Activated T-cell treated with anti-CD3 and anti-CD28 coated beads, Interleukin-2, amount 50 U/mL, for 48 hours (primary cell): ENCODE measurements at regions not wholly inside any gene's neighbourhood (a gene's known extent, or its start where the extent isn't known, plus 50 kb on each side); places are given as distances from the start of the nearest gene placed in this dataset.
"Not testable (repeated sequence)": the region's sequence is repeated elsewhere in the genome, so short reads cannot be mapped to it uniquely, and the experiment has no call there.

Experiments
- DNase-seq, 2 experiments: peaks; one replicate each; pipeline ENCODE4 v3.0.0-alpha.2; 2020

DNA sequence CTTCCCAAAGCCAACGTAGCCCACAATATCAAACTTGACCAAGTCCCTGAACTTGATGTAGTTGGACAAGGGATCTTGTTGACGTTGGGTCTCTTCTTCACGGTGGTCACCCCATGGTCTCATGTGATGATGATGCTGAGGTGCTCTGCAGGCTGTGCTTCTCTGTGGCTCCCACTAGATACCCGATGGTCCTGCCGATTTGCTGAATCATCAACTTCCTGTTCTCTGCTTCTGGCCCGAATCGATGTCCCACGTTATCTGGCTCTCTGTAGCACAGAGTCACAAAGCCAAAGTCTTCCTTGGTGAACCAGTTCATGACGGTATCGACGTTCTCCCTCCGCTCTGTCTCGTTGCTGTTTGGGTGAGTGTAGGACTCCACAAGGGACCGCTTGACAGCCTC, 201.0 kb downstream of the ADRA2C start:
- DNase-seq, result not testable (repeated sequence)

DNA sequence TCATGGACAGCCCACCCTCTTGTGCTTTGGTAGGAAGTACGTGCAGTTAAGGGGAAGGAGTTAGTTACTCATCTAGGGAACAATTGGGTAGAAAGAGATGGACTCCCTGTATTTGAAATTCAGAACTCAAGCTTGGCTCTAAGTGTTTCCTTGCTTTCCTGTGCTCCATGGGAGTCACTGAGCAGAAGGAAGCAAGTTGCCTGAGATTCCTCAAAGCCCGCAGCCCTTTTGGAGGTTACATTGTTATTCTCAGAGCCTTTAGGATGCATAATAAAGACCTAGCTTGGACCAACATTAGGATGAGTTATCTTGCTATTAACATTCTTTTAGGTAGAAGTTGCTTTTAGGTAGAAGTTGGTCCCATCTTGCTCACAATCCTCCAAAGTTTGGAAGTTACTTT, 206.4 kb downstream of the ADRA2C start:
- DNase-seq, result not testable (repeated sequence)

- not testable (repeated sequence) for DNase-seq
Measured at GRCh38 chr4:3973581-3974200, 207.5 kb downstream of the ADRA2C start.

DNA sequence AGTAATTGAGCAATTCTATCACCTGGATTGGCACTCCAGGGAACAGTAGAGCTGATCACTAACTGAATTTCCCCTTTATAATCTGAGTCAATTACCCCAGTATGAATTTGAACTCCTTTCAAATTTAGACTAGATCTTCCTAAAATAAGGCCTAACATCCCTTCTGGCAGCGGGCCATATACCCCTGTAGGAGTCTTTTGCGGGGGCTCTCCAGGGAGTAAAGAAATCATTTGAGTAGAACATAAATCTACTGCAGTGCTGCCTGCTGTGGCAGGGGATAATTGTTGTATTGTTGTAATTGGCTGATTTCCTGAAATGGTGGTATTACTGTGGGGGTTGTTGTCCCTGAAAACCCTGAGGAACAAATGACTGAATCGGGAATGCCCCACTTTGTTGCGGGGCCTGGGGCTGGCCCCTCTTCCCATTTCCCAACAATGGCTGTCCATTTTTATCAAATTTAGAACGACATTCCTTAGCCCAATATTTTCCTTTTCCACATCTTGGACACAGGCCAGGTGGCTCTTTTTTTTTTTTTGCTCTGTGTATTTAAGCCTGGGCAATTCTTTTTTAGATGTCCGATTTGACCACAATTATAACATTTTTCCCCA, 217.4 kb downstream of the ADRA2C start:
- DNase-seq, result not testable (repeated sequence)

- DNase-seq, result not testable (repeated sequence)
Measured at GRCh38 chr4:3984796-3985195, 218.6 kb downstream of the ADRA2C start.

- not testable (repeated sequence) for DNase-seq
Measured at GRCh38 chr4:3986412-3986811, 220.2 kb downstream of the ADRA2C start.

DNA sequence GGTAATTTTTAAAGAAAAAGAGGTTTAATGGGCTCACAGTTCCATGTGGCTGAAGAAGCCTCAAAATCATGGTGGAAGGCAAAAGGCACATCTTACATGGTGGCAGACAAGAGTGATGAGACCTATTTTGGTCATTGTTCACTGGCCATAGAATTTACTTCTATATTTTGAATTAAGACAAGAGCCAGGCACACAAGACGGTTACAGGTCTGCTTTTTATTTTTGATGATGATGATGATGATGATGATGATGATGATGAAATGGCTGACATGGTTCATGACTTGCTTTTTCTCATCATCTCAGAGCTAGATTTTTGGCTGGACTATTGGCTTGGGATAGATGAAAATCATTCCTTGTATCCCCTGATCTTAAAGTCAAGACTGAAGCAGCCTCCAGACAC, 229.3 kb downstream of the OTOP1 start:
- DNase-seq, result not testable (repeated sequence)

- not testable (repeated sequence) for DNase-seq
Measured at GRCh38 chr4:4004036-4004435, 222.7 kb downstream of the OTOP1 start.

GRCh38 chr4:4004702-4005101, 222.0 kb downstream of the OTOP1 start:
- not testable (repeated sequence) for DNase-seq

GRCh38 chr4:4006356-4006755, 220.4 kb downstream of the OTOP1 start:
- not testable (repeated sequence) for DNase-seq

- not testable (repeated sequence) for DNase-seq
Measured at GRCh38 chr4:4019071-4019470, 207.7 kb downstream of the OTOP1 start.

DNA sequence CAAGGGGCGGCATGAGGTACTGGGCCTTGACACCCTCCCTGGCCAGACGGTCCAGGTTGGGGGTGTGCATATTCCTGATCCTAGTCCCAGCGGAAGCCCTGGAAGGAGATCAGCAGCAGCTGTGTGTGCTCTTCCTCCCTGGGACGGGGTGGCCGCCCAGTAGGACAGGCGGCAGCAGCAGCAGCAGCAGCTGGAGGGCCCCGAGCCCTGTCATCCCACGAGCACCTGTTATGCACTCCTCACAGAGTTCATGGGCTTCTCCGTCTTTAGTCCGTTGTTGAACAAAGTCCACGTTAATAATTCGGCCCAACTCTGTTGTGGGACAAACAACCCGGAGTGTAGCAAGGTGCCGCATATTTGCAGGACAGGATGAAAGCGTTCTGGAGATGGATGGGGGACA, 205.6 kb downstream of the OTOP1 start:
- not testable (repeated sequence) for DNase-seq

GRCh38 chr4:4026708-4027107, 200.0 kb downstream of the OTOP1 start:
- not testable (repeated sequence) for DNase-seq

DNA sequence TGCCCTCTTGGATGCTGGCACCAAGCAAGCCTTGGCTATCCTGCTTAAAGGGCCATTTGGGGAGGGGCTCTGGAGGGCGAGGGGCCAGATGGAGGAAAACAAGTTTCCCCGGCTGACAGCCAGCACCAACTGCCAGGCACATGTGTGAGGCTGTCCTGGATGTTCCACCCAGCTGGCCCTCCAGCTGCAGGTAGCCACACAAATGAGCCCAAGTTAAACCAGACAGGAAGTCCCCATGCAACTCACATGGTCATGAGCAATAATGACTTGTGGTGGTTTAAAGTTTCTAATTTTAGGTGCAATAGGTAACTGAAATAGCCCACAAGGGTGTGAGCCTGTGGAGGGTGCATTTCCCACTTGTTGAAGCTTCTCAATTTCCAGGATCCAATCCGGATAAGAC, 198.0 kb downstream of the OTOP1 start:
- DNase-seq, result not testable (repeated sequence)

DNA sequence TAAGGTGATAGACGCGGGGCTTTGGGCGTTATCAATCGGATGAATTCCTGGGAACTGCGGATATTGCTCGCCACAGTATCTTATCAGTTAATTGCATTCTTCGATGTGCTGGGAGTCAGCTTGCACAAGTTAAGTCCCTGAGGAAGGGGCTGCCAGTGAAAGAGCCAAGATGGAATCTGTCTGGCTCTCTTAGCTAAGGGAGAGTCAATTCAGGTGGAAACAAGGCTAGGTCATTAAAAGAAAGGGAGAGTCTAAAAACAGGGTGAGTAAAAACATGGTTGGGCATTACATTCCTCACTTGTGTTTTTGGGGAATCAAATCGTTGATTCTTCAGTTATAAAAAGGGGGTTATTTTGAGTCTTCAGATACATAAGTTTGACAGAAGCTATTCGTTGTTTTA, 196.2 kb downstream of the OTOP1 start:
- DNase-seq, result not testable (repeated sequence)

- DNase-seq, result not testable (repeated sequence)
Measured at GRCh38 chr4:4031446-4032135, 195.1 kb downstream of the OTOP1 start.

DNA sequence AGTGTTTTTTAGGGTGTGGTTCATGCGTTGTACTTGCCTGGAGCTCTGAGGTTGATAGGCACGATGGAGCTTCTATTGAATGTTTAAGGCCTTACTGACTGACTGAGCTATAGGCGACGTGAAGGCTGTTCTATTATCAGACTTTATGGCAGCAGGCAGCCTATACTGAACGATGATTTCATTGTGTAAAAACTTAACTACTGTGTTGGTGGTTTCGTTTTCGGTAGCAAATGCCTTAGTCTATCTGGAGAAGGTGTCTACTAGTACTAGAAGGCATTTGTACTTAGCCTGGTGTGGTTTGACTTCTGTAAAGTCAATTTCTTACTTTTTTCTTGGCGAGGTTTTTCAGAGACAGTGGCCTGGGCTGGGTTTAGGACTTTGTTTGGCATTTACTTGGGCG, 194.4 kb downstream of the OTOP1 start:
- DNase-seq, result not testable (repeated sequence)

GRCh38 chr4:4032801-4033605, 193.7 kb downstream of the OTOP1 start:
- not testable (repeated sequence) for DNase-seq

DNA sequence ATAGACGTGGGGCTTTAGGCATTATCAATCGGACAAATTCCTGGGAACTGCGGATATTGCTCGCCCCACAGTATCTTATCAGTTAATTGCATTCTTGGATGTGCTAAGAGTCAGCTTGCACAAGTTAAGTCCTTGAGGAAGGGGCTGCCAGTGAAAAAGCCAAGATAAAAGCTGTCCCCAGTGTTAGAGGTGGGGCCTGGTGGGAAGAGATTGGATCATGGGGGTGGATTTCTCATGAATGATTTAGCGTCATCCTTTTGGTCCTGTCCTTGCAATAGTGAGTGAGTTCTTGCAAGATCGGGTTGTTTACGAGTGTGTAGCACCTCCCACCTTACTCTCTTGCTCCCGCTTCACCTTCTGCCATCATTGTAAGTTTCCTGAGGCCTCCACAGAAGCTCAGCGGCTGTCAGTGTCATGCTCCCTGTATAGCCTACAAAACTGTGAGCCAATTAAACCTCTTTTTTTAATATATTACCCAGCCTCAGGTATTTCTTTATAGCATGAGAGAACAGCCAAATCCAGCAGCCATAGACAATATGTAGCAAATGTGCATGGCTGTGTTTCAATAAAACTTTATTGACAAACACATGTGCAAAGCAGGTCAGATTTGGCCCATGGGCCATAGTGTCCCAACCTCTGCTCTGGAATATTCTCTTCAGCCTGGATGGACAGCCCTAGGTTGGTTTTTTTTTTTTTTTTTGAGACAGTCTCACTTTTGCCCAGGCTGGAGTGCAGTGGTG, 189.2 kb downstream of the OTOP1 start:
- DNase-seq, result not testable (repeated sequence)

DNA sequence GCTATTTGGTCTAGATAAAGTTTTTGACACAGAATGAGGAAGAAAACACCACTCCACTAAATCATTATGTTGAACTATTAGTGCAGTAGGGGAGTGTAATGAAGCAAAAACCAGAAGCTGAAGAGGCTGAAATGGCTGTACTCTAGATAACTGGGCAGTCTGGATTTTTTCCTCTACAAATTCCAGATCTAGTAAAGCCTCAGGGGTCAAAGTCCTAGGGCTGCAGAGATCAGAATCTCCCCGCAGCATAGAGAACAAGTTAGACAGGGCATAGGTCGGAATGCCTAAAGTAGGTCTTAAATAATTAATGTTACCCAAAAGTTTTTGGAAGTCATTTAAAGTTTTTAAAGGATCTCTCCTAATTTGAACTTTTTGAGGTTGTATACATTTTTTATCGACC, 180.9 kb downstream of the OTOP1 start:
- not testable (repeated sequence) for DNase-seq

DNA sequence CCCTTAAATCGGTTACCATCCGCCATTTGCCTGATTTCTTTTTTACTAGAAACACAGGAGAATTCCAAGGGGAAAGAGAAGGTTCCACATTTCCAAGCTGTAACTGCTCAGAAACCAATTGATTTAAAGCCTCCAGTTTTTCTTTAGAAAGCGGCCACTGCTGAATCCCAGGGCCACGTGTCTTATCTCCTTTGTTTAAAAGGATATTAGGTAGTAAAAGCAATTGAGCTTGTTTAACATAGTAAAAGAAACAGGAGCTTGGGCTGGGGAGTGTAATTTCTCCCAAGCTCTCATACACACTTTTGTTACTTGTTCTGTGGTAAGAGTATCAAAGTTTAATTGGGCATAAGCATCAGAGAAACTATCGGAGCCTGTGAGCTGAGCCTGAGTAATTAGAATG, 180.0 kb downstream of the OTOP1 start:
- not testable (repeated sequence) for DNase-seq

DNA sequence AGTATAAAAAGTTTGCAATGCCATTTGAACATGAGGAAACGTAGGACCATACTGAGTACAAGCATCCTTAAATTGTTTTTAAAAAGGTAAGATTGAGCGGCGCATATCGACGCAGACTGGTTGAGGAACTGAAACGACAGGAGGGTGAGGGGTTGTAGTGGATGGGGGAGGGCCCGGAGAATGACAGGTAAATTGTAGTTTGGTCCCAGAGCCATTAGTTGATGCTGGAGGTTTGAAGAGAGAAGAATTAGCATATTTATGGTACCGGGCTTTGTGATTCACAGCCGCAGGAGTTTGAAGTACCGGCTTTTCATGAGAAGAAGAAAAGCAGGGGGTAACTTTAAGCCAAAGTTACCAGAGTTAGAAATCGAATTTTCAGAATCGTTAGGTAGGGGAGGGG, 179.5 kb downstream of the OTOP1 start:
- DNase-seq, result not testable (repeated sequence)
